Colonic mucosa (tissue), 4 donors: ENCODE measurements at regions not wholly inside any gene's neighbourhood (a gene's known extent, or its start where the extent isn't known, plus 50 kb on each side); places are given as distances from the start of the nearest gene placed in this dataset.

ENCODE experiments used
- DNase-seq: peaks from one replicate; pipeline ENCODE4 v3.0.0-alpha.2; 2020
- H3K27ac ChIP-seq: fragments of 200-600 bp; one replicate; pipeline ENCODE4 v1.8.0; 2021
- H3K27me3 ChIP-seq: fragments of 200-600 bp; one replicate; pipeline ENCODE4 v1.8.0; 2021
- H3K36me3 ChIP-seq: fragments of 200-600 bp; one replicate; pipeline ENCODE4 v1.8.0; 2021
- H3K4me1 ChIP-seq: fragments of 200-600 bp; one replicate; pipeline ENCODE4 v1.8.0; 2021; ENCODE audit warnings: mild to moderate bottlenecking
- H3K4me3 ChIP-seq: fragments of 200-600 bp; one replicate; pipeline ENCODE4 v1.8.0; 2021
- H3K9ac ChIP-seq, 2 donors: one replicate each; pipeline ENCODE4 v1.7.0; 2013; ENCODE audit warnings: control low read depth in 2 of 2, low read depth in 2 of 2, low read length in 2 of 2
- H3K9me3 ChIP-seq: fragments of 200-600 bp; one replicate; pipeline ENCODE4 v1.8.0; 2021
- intact Hi-C: fragments of 100-400 bp; cut with DNase I; formaldehyde crosslinking; loops from one replicate; pipeline ENCODE4 v1.14.1; 2022
- TF ChIP-seq, protein P1 (sequence below): fragments of 200-600 bp; IDR thresholded peaks from one replicate; pipeline ENCODE4 v1.8.0; 2022; ENCODE audit warnings: antibody characterized with exemption, mild to moderate bottlenecking
- donor health status: healthy.
- donor health status: DM: no; HTN: no; CAD: no.
- donor health status: DM: no; HTN: no; CAD: no.

DNA sequence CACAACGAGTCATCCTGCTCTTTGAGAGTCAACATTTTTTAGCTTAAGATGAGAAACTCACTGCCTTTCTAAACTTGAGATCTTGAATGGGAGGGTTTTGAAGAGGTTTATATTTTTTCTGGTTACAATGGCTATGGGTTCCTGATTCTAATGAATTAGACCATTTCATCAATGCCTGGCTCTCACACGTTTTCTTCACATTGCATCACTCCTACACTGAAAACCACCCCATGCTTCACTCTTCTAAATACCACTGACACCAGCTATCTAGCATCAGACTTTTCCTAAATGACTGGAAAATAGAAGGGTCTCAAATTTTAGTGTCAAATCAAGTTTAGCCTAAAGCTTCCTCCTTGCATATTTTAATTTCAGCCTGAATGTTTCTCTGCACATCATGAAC, 606.1 kb upstream of the USP24 start:
- no peak overlapping the region for H3K9ac ChIP-seq
- DNase-seq = no peak
- no peaks in the 10 kb centered on the region for H3K36me3 ChIP-seq
- no peak overlapping the region for H3K27ac ChIP-seq
- intact Hi-C loops = no loop called here
- TF ChIP-seq, protein P1, sequence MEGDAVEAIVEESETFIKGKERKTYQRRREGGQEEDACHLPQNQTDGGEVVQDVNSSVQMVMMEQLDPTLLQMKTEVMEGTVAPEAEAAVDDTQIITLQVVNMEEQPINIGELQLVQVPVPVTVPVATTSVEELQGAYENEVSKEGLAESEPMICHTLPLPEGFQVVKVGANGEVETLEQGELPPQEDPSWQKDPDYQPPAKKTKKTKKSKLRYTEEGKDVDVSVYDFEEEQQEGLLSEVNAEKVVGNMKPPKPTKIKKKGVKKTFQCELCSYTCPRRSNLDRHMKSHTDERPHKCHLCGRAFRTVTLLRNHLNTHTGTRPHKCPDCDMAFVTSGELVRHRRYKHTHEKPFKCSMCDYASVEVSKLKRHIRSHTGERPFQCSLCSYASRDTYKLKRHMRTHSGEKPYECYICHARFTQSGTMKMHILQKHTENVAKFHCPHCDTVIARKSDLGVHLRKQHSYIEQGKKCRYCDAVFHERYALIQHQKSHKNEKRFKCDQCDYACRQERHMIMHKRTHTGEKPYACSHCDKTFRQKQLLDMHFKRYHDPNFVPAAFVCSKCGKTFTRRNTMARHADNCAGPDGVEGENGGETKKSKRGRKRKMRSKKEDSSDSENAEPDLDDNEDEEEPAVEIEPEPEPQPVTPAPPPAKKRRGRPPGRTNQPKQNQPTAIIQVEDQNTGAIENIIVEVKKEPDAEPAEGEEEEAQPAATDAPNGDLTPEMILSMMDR = no peak
- H3K4me3 ChIP-seq = no peak overlapping the region
- H3K27me3 ChIP-seq = no peaks in the 10 kb centered on the region
- no peaks in the 10 kb centered on the region for H3K4me1 ChIP-seq
- no peaks in the 10 kb centered on the region for H3K9me3 ChIP-seq

DNA sequence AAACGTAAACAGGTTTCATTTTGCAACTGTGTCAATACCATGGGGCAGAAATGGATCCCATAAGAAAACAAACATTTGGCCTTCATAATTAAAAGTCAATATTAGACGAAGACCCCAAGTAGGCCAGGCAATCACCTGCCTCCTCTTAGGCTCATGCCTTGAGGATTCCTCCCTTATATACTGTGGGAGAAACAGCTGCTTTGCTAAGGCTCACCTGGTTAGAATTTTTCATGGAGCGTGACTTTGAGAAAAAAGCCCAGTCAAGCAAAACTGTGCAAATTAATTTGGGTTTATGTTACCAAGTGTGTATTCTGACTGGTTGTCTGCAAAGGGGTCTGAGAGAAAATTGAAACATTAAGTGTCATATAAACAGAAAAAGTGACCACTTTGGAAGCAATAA, 605.3 kb upstream of the USP24 start:
- TF ChIP-seq, protein P1 = no peak
- no peak overlapping the region for H3K27ac ChIP-seq
- intact Hi-C loops = no loop called here
- H3K36me3 ChIP-seq = no peaks in the 10 kb centered on the region
- DNase-seq = no peak
- H3K9me3 ChIP-seq = no peaks in the 10 kb centered on the region
- no peak overlapping the region for H3K4me3 ChIP-seq
- H3K4me1 ChIP-seq = no peaks in the 10 kb centered on the region
- H3K9ac ChIP-seq = no peak overlapping the region
- H3K27me3 ChIP-seq = no peaks in the 10 kb centered on the region

DNA sequence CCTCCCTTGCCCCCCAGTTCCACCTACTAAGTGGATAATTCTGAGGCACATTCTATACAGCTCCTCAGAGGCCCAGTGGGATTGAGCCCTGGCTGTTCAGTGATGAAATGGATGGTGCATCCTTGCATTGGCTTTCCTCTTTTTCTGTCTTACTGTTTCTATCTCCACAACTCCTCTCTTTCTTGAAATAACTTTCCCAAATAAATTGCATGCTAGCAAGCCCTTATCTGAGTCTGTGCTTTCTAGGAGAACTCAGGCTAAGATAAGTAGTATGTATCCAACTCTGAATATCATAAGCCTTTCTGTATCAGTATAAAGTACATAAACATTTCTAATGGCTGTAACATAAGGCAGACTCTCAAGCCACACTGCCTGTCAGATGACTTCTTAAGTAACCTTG, 603.8 kb upstream of the USP24 start:
- H3K9me3 ChIP-seq = no peaks in the 10 kb centered on the region
- H3K27me3 ChIP-seq = no peaks in the 10 kb centered on the region
- intact Hi-C loops = no loop called here
- H3K9ac ChIP-seq = no peak overlapping the region
- TF ChIP-seq, protein P1 = no peak
- no peak overlapping the region for H3K27ac ChIP-seq
- H3K36me3 ChIP-seq = no peaks in the 10 kb centered on the region
- DNase-seq = no peak
- H3K4me1 ChIP-seq = no peaks in the 10 kb centered on the region
- H3K4me3 ChIP-seq = no peak overlapping the region

DNA sequence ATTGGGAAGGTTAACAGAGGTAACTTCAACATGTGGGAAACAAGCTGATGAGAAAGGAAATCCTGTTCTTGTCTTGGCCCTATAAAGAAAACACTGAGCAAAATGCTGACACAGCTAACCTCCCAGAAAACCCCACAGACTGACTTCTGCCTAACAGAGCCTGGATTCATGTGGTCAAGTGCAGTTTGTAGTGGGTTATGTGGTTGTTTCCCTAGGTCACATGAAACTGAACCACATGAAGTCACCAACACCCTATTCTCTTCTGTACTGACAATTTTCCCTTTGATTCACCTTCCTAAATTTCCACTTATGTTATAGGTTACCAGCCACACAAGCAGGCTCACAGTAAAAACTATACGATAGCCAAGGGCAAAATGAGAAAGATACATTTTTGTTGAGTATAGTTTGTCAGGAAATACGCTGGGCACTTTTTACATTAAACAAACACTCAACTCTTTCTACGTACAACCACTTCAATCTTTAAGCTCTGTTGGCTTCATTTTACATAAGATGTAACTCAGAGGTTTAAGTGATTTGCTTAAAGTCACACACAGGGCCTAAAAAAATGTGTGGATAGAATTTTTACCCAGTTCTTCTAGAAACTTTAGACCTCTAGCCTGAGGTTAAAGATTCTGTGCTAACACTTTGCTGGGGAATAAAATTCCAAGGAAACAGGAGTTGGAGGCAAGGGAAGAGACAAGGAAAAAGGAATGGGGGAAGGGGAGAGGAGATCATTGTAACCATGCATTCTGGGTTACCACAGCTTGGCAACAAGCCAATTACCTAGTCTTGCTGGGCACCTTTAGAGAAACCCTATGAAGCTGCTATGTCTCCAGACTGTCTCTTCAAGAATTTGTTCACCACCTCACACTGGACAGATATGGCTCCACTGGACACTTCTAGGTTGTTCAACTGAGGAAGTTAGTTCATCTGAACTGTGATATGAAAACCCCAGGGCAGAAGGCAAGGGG, 601.6 kb upstream of the USP24 start:
- intact Hi-C loops = no loop called here
- TF ChIP-seq, protein P1 = no peak
- Histone ChIP-seq H3K27me3 (no peaks in the 10 kb centered on the region), H3K36me3 (no peaks in the 10 kb centered on the region), H3K9me3 (no peaks in the 10 kb centered on the region), H3K9ac (no peak overlapping the region), H3K4me1 (no peaks in the 10 kb centered on the region), H3K4me3 (no peak overlapping the region), H3K27ac (no peak overlapping the region)
- DNase-seq = no peak

DNA sequence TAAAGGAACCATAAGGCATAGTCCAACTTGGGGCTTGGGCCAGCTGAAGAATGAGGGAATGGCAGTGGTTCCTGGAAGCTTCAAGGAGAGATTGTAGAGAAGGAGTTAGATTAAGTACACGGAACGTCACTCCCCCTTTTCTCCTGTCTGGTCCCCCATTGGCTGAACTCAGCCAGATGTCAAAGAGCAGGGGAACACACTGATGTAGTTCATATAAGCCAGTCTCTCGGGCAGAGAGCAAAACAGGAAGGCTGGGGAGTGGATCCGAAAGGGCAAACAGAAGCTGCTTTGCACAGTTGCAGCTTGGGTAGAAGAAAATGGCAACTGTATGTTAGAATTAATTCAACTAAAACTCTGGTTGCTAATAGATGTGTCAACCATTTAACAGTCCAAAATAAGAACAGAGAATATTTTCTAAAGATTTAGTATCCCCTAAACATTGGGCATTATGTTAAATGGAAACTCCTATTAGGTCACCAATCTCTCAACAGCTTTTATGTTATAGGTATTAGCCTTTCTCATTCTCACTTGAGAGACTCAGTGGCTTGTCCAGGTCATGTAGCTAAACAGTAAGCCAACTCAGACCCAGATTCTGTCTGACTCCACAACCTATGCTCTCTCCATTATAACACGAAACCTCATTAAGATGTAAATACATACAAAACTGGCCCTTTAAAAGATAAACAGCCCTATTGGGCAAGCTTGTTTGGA, 600.7 kb upstream of the USP24 start:
- intact Hi-C loops = no loop called here

More for the DNA sequence above, 600.7 kb upstream of the USP24 start:
- Histone ChIP-seq H3K4me1 (no peaks in the 10 kb centered on the region), H3K9me3 (no peaks in the 10 kb centered on the region), H3K27ac (no peak overlapping the region), H3K4me3 (no peak overlapping the region), H3K9ac (no peak overlapping the region), H3K27me3 (no peaks in the 10 kb centered on the region), H3K36me3 (no peaks in the 10 kb centered on the region)
- TF ChIP-seq, protein P1 = no peak
- DNase-seq = no peak
